GM21390 (cell line): ENCODE measurements at regions not wholly inside any gene's neighbourhood (a gene's known extent, or its start where the extent isn't known, plus 50 kb on each side); places are given as distances from the start of the nearest gene placed in this dataset.

Experiments
- ATAC-seq: cut with Tn5 transposase; IDR thresholded peaks from one replicate; pipeline ENCODE4 v1.9.1; 2021; ENCODE audit not compliant: unreplicated experiment

GRCh38 chr9:107198718-107199117, 84.4 kb upstream of the RAD23B start:
- no peak for ATAC-seq

GRCh38 chr9:107208121-107208520, 75.0 kb upstream of the RAD23B start:
- no peak for ATAC-seq

GRCh38 chr9:107210775-107211174, 72.3 kb upstream of the RAD23B start:
- no peak for ATAC-seq

- no peak for ATAC-seq
Observed at GRCh38 chr9:107211284-107211923, 71.7 kb upstream of the RAD23B start.

- no peak for ATAC-seq
Observed at GRCh38 chr9:107212613-107213012, 70.5 kb upstream of the RAD23B start.

- peak; percentile 9 for ATAC-seq
Observed at GRCh38 chr9:107213080-107213479, 70.0 kb upstream of the RAD23B start.

GRCh38 chr9:107213561-107214028, 69.5 kb upstream of the RAD23B start:
- peak; percentile 94 for ATAC-seq

GRCh38 chr9:107214381-107214780, 68.7 kb upstream of the RAD23B start:
- no peak for ATAC-seq

- ATAC-seq: no peak
Observed at GRCh38 chr9:107214915-107215314, 68.2 kb upstream of the RAD23B start.

GRCh38 chr9:107215381-107215780, 67.7 kb upstream of the RAD23B start:
- ATAC-seq: no peak

- ATAC-seq: no peak
Observed at GRCh38 chr9:107216329-107216728, 66.8 kb upstream of the RAD23B start.

- peak; percentile 89 for ATAC-seq
Observed at GRCh38 chr9:107218829-107219485, 64.1 kb upstream of the RAD23B start.

GRCh38 chr9:107219486-107220077, 63.5 kb upstream of the RAD23B start:
- peak; percentile 40 for ATAC-seq

GRCh38 chr9:107221321-107221720, 61.8 kb upstream of the RAD23B start:
- no peak for ATAC-seq

- no peak for ATAC-seq
Observed at GRCh38 chr9:107222020-107222522, 61.0 kb upstream of the RAD23B start.

GRCh38 chr9:107223381-107223780, 59.7 kb upstream of the RAD23B start:
- no peak for ATAC-seq

- no peak for ATAC-seq
Observed at GRCh38 chr9:107224252-107224651, 58.8 kb upstream of the RAD23B start.

- ATAC-seq: no peak
Observed at GRCh38 chr9:107226421-107226820, 56.7 kb upstream of the RAD23B start.

GRCh38 chr9:107227774-107228173, 55.3 kb upstream of the RAD23B start:
- no peak for ATAC-seq

GRCh38 chr9:107228496-107229039, 54.5 kb upstream of the RAD23B start:
- no peak for ATAC-seq

- no peak for ATAC-seq
Observed at GRCh38 chr9:107229241-107229741, 53.8 kb upstream of the RAD23B start.
